ENCODE measurements at regions not wholly inside any gene's neighbourhood (a gene's known extent, or its start where the extent isn't known, plus 50 kb on each side); places are given as distances from the start of the nearest gene placed in this dataset.

DNA sequence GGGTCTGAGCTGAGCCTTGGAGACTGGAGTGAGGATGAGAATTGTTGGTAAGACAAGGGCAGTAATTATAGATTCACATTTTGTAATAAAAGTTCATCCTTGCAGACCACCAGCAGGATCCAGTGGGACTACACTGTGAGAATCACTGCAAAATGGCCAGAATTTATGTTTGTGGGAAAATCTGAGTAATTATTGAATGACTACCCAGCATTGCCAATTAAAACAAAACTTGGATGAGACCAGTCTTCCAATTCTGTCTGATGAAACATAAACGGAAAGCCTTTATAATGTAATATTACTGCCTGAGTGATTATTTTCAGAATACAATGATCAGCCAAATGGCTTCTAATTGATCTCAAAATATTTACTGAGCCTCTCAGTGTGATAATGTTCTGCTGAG, 323.3 kb upstream of the C2CD4B start:
- TF ChIP-seq CTCF (conservative IDR thresholded peaks at IDR 0.05 in 1 of 2, IDR thresholded peaks at IDR 0.05 in 1 of 2; ENCODE audit: low read depth in 1 of 2, low read length in 2 of 2) (no peak), EZH2 (IDR thresholded peaks at IDR 0.05; ENCODE audit: low read length, missing control alignments) (no peak)
- no peak overlapping the region for H3K9ac ChIP-seq (ENCODE audit: insufficient read depth, low read length)
- no peaks in the 10 kb centered on the region for H3K36me3 ChIP-seq (ENCODE audit: control insufficient read depth, insufficient read depth, low read length)
- no peak overlapping the region for H3K4me3 ChIP-seq (replicated peaks in 1 of 4; ENCODE audit: control extremely low read depth in 1 of 4, insufficient read depth in 1 of 4, low read depth in 3 of 4, low read length in 4 of 4)
- peaks cover 4% of the 10 kb centered on the region for H3K4me1 ChIP-seq (ENCODE audit: control insufficient read depth, extremely low read depth, insufficient read depth, low read length)
- no peak overlapping the region for H2AFZ ChIP-seq (ENCODE audit: low read length)
- H3K79me2 ChIP-seq (ENCODE audit: control insufficient read depth, insufficient read depth, low read length), result no peaks in the 10 kb centered on the region
- no peak overlapping the region for H3K4me2 ChIP-seq (ENCODE audit: extremely low read depth, insufficient read depth, low read length)
- H3K27me3 ChIP-seq (ENCODE audit: control insufficient read depth, insufficient read depth, low read length), result no peaks in the 10 kb centered on the region
- no peaks in the 10 kb centered on the region for H3K9me3 ChIP-seq (ENCODE audit: control insufficient read depth, insufficient read depth, low read depth, low read length)
- H3K27ac ChIP-seq (ENCODE audit: insufficient read depth, low read length), result no peak overlapping the region
- H4K20me1 ChIP-seq (ENCODE audit: control insufficient read depth, extremely low read depth, insufficient read depth, low read length), result no peaks in the 10 kb centered on the region
- DNase-seq (ENCODE audit: low read depth in 2 of 2), result no peak

DNA sequence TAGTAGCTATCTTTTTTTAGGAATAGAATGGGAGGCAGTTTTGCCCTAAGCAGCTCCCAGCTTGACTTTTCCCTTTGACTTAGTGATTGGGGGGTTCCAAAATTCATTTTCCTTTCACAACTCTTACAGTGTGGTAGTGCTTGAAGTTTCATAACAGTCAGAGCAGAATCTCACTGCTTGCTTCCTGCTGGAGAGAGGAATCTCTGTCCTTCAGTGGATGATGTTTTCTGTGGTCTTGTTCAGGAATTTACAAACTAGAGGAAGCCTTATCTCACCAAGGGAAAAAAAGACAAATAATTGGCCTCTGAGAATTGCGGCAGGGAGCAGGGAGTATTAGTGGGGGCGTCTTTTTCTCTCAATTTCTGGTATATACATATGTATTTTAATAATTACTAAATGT, 326.6 kb upstream of the C2CD4B start:
- DNase-seq (ENCODE audit: low read depth in 2 of 2), result peak in 1 of 2 donors; percentile 78

DNA sequence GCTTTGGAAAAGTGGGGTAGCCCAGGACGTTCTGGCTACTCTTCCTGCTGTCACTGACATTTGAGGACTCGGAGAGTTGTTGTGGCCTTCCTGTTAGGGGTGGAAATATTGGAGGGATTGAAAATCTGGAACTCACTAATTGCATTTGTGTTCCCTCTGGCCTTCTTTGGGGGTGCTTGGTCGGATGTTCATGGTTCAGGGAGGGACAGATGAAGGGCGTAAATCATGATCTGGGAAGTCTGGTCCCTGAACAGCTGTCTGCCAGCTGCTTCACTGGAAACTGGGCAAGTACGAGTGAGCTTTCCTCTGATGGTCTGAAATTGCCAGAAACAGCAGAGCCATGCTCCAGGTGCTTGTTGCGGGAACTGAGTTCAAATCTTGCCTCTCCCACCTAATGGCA, 327.8 kb upstream of the C2CD4B start:
- H4K20me1 ChIP-seq (ENCODE audit: control insufficient read depth, extremely low read depth, insufficient read depth, low read length), result no peaks in the 10 kb centered on the region
- H3K4me1 ChIP-seq (ENCODE audit: control insufficient read depth, extremely low read depth, insufficient read depth, low read length), result peaks cover 10% of the 10 kb centered on the region
- H3K9me3 ChIP-seq (ENCODE audit: control insufficient read depth, insufficient read depth, low read depth, low read length), result no peaks in the 10 kb centered on the region
- TF ChIP-seq CTCF (conservative IDR thresholded peaks at IDR 0.05 in 1 of 2, IDR thresholded peaks at IDR 0.05 in 1 of 2; ENCODE audit: low read depth in 1 of 2, low read length in 2 of 2) (no peak), EZH2 (IDR thresholded peaks at IDR 0.05; ENCODE audit: low read length, missing control alignments) (no peak)
- no peak overlapping the region for H3K4me3 ChIP-seq (replicated peaks in 1 of 4; ENCODE audit: control extremely low read depth in 1 of 4, insufficient read depth in 1 of 4, low read depth in 3 of 4, low read length in 4 of 4)
- H3K27me3 ChIP-seq (ENCODE audit: control insufficient read depth, insufficient read depth, low read length), result no peaks in the 10 kb centered on the region
- H2AFZ ChIP-seq (ENCODE audit: low read length), result no peak overlapping the region
- no peak for DNase-seq (ENCODE audit: low read depth in 2 of 2)
- no peak overlapping the region for H3K27ac ChIP-seq (ENCODE audit: insufficient read depth, low read length)
- H3K79me2 ChIP-seq (ENCODE audit: control insufficient read depth, insufficient read depth, low read length), result no peaks in the 10 kb centered on the region
- no peak overlapping the region for H3K9ac ChIP-seq (ENCODE audit: insufficient read depth, low read length)
- no peaks in the 10 kb centered on the region for H3K36me3 ChIP-seq (ENCODE audit: control insufficient read depth, insufficient read depth, low read length)
- H3K4me2 ChIP-seq (ENCODE audit: extremely low read depth, insufficient read depth, low read length), result no peak overlapping the region

More for the DNA sequence above, 326.6 kb upstream of the C2CD4B start:
- TF ChIP-seq CTCF (conservative IDR thresholded peaks at IDR 0.05 in 1 of 2, IDR thresholded peaks at IDR 0.05 in 1 of 2; ENCODE audit: low read depth in 1 of 2, low read length in 2 of 2) (no peak), EZH2 (IDR thresholded peaks at IDR 0.05; ENCODE audit: low read length, missing control alignments) (no peak)
- H3K79me2 ChIP-seq (ENCODE audit: control insufficient read depth, insufficient read depth, low read length), result no peaks in the 10 kb centered on the region
- H2AFZ ChIP-seq (ENCODE audit: low read length), result no peak overlapping the region
- H4K20me1 ChIP-seq (ENCODE audit: control insufficient read depth, extremely low read depth, insufficient read depth, low read length), result no peaks in the 10 kb centered on the region
- H3K4me2 ChIP-seq (ENCODE audit: extremely low read depth, insufficient read depth, low read length), result no peak overlapping the region
- H3K4me3 ChIP-seq (replicated peaks in 1 of 4; ENCODE audit: control extremely low read depth in 1 of 4, insufficient read depth in 1 of 4, low read depth in 3 of 4, low read length in 4 of 4), result no peak overlapping the region
- no peak overlapping the region for H3K27ac ChIP-seq (ENCODE audit: insufficient read depth, low read length)
- H3K27me3 ChIP-seq (ENCODE audit: control insufficient read depth, insufficient read depth, low read length), result no peaks in the 10 kb centered on the region
- H3K9me3 ChIP-seq (ENCODE audit: control insufficient read depth, insufficient read depth, low read depth, low read length), result no peaks in the 10 kb centered on the region
- H3K4me1 ChIP-seq (ENCODE audit: control insufficient read depth, extremely low read depth, insufficient read depth, low read length), result peaks cover 10% of the 10 kb centered on the region
- H3K9ac ChIP-seq (ENCODE audit: insufficient read depth, low read length), result no peak overlapping the region
- no peaks in the 10 kb centered on the region for H3K36me3 ChIP-seq (ENCODE audit: control insufficient read depth, insufficient read depth, low read length)

Measured in fibroblast of lung (primary cell).